Endothelial cell of umbilical vein (primary cell): ENCODE measurements at regions not wholly inside any gene's neighbourhood (a gene's known extent, or its start where the extent isn't known, plus 50 kb on each side); places are given as distances from the start of the nearest gene placed in this dataset.

ENCODE experiments used
- BruUV-seq: library from RNA; stranded (reverse); fragments of 400-500 nt; replicated peaks from 2 replicates; lab custom pipeline; 2021; lab: Mats Ljungman, UMichigan
- CTCF ChIA-PET: fragments of 300-600, 350-600 bp; sonication (Branson Sonifier 250); formaldehyde crosslinking; loops from one replicate; lab custom pipeline; 2021; ENCODE audit warnings: antibody characterized with exemption, inconsistent platforms; lab: Charles Lee
- POLR2A ChIA-PET: fragments of 300-600, 350-600 bp; sonication (Branson Sonifier 250); formaldehyde crosslinking; loops from one replicate; lab custom pipeline; 2021; ENCODE audit warnings: antibody characterized with exemption, inconsistent platforms; lab: Charles Lee
- DNase-seq: peaks from one replicate; pipeline ENCODE4 v3.0.0-alpha.2; 2011; ENCODE audit warnings: low read depth, low spot score
- FAIRE-seq: peaks from 2 replicates; lab custom pipeline; 2011; peaks lifted over from hg19 to GRCh38; lab: Jason Lieb, UNC
- H2AFZ ChIP-seq: 2 replicates; pipeline ENCODE4 v1.6.0; 2012; ENCODE audit warnings: low read depth, low read length, control low read depth, inconsistent platforms
- H3K27ac ChIP-seq: 2 replicates; pipeline ENCODE4 v1.5.1; 2011; ENCODE audit warnings: low read depth, mild to moderate bottlenecking, control low read depth, low read length, moderate library complexity; ENCODE audit not compliant: insufficient read depth
- H3K27me3 ChIP-seq, 2 experiments: 2 replicates each; pipeline versions ENCODE4 v1.6.0 to v1.6.1; 2011; ENCODE audit warnings: low read length in 2 of 2, mixed read lengths in 1 of 2; ENCODE audit not compliant: control insufficient read depth in 2 of 2, insufficient read depth in 2 of 2
- H3K36me3 ChIP-seq, 2 experiments: 2 replicates in 1 of 2; 3 replicates in 1 of 2; pipeline ENCODE4 v1.5.1; 2011; ENCODE audit warnings: low read length in 2 of 2, mild to moderate bottlenecking in 1 of 2, moderate library complexity in 1 of 2; ENCODE audit not compliant: control insufficient read depth in 2 of 2, insufficient read depth in 2 of 2; ENCODE audit errors: extremely low read depth in 1 of 2
- H3K4me1 ChIP-seq: 3 replicates; pipeline ENCODE4 v1.5.1; 2011; ENCODE audit warnings: mild to moderate bottlenecking, low read length; ENCODE audit not compliant: control insufficient read depth, insufficient read depth; ENCODE audit errors: extremely low read depth
- H3K4me2 ChIP-seq: 2 replicates; pipeline ENCODE4 v1.6.1; 2011; ENCODE audit warnings: low read length, control low read depth, mixed read lengths; ENCODE audit not compliant: insufficient read depth
- H3K4me3 ChIP-seq, 3 experiments: fragments of 200-600 bp in 1 of 3; sonication (generic), shearing (Covaris generic) in 1 of 3; replicated peaks in 1 of 3; 2 replicates each; pipeline ENCODE4 v1.5.1; 2011 to 2016; ENCODE audit warnings: control low read depth in 3 of 3, low read length in 3 of 3, mild to moderate bottlenecking in 2 of 3, inconsistent platforms in 1 of 3, low read depth in 1 of 3, moderate library complexity in 1 of 3; ENCODE audit not compliant: insufficient read depth in 1 of 3
- H3K79me2 ChIP-seq: 2 replicates; pipeline ENCODE4 v1.6.0; 2012; ENCODE audit warnings: low read length, inconsistent platforms; ENCODE audit not compliant: control insufficient read depth, insufficient read depth
- H3K9ac ChIP-seq: replicated peaks from 2 replicates; pipeline ENCODE3; 2011; ENCODE audit warnings: low read length, control low read depth; ENCODE audit not compliant: insufficient read depth; ENCODE audit errors: extremely low read depth
- H3K9me1 ChIP-seq: replicated peaks from 3 replicates; pipeline ENCODE4 v1.6.0; 2011; ENCODE audit warnings: mild to moderate bottlenecking, low read length; ENCODE audit not compliant: control insufficient read depth, insufficient read depth; ENCODE audit errors: extremely low read depth
- H3K9me3 ChIP-seq: replicated peaks from 2 replicates; pipeline ENCODE4 v1.5.1; 2012; ENCODE audit warnings: low read length, inconsistent platforms; ENCODE audit not compliant: control insufficient read depth, insufficient read depth
- H4K20me1 ChIP-seq: replicated peaks from 2 replicates; pipeline ENCODE3; 2011; ENCODE audit warnings: mild to moderate bottlenecking, low read length; ENCODE audit not compliant: control insufficient read depth, insufficient read depth; ENCODE audit errors: extremely low read depth
- CTCF ChIP-seq, 2 donors: IDR thresholded peaks; 1 replicate in 1 of 2; 2 replicates in 1 of 2; pipeline ENCODE4 v1.5.1; 2011; ENCODE audit warnings: low read length in 2 of 2, mild to moderate bottlenecking in 2 of 2, moderate library complexity in 2 of 2, control low read depth in 1 of 2, inconsistent platforms in 1 of 2, low read depth in 1 of 2; ENCODE audit not compliant: insufficient read depth in 1 of 2; ENCODE audit errors: extremely low read depth in 1 of 2
- EZH2 ChIP-seq: IDR thresholded peaks from 2 replicates; pipeline ENCODE4 v1.6.1; 2012; ENCODE audit warnings: borderline replicate concordance, low read depth, mild to moderate bottlenecking, moderate library complexity, low read length, inconsistent platforms; ENCODE audit not compliant: severe bottlenecking
- FOS ChIP-seq: IDR thresholded peaks from 2 replicates; pipeline ENCODE4 v1.6.1; 2011; ENCODE audit warnings: mild to moderate bottlenecking, low read length, moderate library complexity, borderline replicate concordance; ENCODE audit not compliant: insufficient read depth
- GATA2 ChIP-seq: IDR thresholded peaks from 2 replicates; pipeline ENCODE4 v1.7.0; 2011; ENCODE audit warnings: low read depth, mild to moderate bottlenecking, moderate library complexity, mixed read lengths, low read length; ENCODE audit not compliant: insufficient read length, insufficient read depth
- JUN ChIP-seq: IDR thresholded peaks from 2 replicates; pipeline ENCODE4 v1.6.1; 2011; ENCODE audit warnings: borderline replicate concordance, low read depth; ENCODE audit not compliant: insufficient read length, insufficient read depth
- MAX ChIP-seq: IDR thresholded peaks from 2 replicates; pipeline ENCODE4 v1.6.1; 2011; ENCODE audit not compliant: insufficient read depth, insufficient read length
- MYC ChIP-seq: IDR thresholded peaks from one replicate; pipeline ENCODE4 v1.6.1; 2011; ENCODE audit warnings: mild to moderate bottlenecking, low read depth, low read length
- POLR2A ChIP-seq: IDR thresholded peaks from 2 replicates; pipeline ENCODE4 v1.6.1; 2012; ENCODE audit warnings: low read depth, mild to moderate bottlenecking, control low read depth, low read length
- POLR2AphosphoS5 ChIP-seq: IDR thresholded peaks from 2 replicates; pipeline ENCODE4 v1.6.1; 2012; ENCODE audit warnings: low read depth, mild to moderate bottlenecking, control low read depth, low read length, moderate library complexity; ENCODE audit not compliant: insufficient read depth
- dilution Hi-C: fragments of 300-500 bp; cut with MboI; formaldehyde crosslinking; loops from one replicate; pipeline ENCODE4 v1.15.0; 2019; ENCODE audit warnings: low sequenced_read_pairs; ENCODE audit not compliant: extremely low pct_ligation_motif_present
- intact Hi-C: fragments of 100-400 bp; cut with micrococcal nuclease; formaldehyde crosslinking; loops from one replicate; pipeline ENCODE4 v1.10.0; 2022

- Histone ChIP-seq H4K20me1 (no peaks in the 10 kb centered on the region), H3K9ac (no peak overlapping the region), H3K79me2 (no peaks in the 10 kb centered on the region), H2AFZ (no peak overlapping the region), H3K9me1 (no peaks in the 10 kb centered on the region), H3K27ac (no peak overlapping the region), H3K36me3 (no peaks in the 10 kb centered on the region), H3K9me3 (no peaks in the 10 kb centered on the region), H3K4me1 (peaks cover 12% of the 10 kb centered on the region), H3K4me2 (no peak overlapping the region), H3K27me3 (no peaks in the 10 kb centered on the region), H3K4me3 (no peak overlapping the region)
- TF ChIP-seq POLR2A = no peak
- TF ChIP-seq JUN = no peak
- TF ChIP-seq CTCF (IDR thresholded peaks at IDR 0.05; ENCODE audit: extremely low read depth in 1 of 2, insufficient read depth in 1 of 2, low read depth in 1 of 2, low read length in 2 of 2) = no peak
- TF ChIP-seq FOS = no peak
- dilution Hi-C loops (no loop called here), intact Hi-C loops (no loop called here)
- DNase-seq = no peak
- no peak for FAIRE-seq
- BruUV-seq = no TSS peak
- ChIA-PET POLR2A (no interaction called here), CTCF (no interaction called here)
These were observed 546.9 kb downstream of the MIAT start for GRCh38 chr22:27204280-27204679.

GRCh38 chr22:27204817-27205216 lies 547.4 kb downstream of the MIAT start:
- no peaks in the 10 kb centered on the region for H3K79me2 ChIP-seq
- H3K27ac ChIP-seq = no peak overlapping the region
- H3K9me3 ChIP-seq = no peaks in the 10 kb centered on the region
- H3K4me2 ChIP-seq = no peak overlapping the region
- no peaks in the 10 kb centered on the region for H4K20me1 ChIP-seq
- no peak overlapping the region for H2AFZ ChIP-seq
- dilution Hi-C loops = no loop called here
- no peak overlapping the region for H3K9ac ChIP-seq
- H3K4me3 ChIP-seq = no peak overlapping the region
- FAIRE-seq (no peak), DNase-seq (no peak)
- POLR2A ChIA-PET = no interaction called here
- CTCF ChIA-PET = no interaction called here
- H3K27me3 ChIP-seq = no peaks in the 10 kb centered on the region
- intact Hi-C loops = no loop called here
- no peaks in the 10 kb centered on the region for H3K9me1 ChIP-seq
- TF ChIP-seq JUN = no peak
- TF ChIP-seq GATA2 = no peak
- TF ChIP-seq MYC = no peak
- TF ChIP-seq EZH2 = no peak
- no peak for TF ChIP-seq CTCF (IDR thresholded peaks at IDR 0.05; ENCODE audit: extremely low read depth in 1 of 2, insufficient read depth in 1 of 2, low read depth in 1 of 2, low read length in 2 of 2)
- TF ChIP-seq MAX = no peak
- no peak for TF ChIP-seq FOS
- TF ChIP-seq POLR2A = no peak
- TF ChIP-seq POLR2AphosphoS5 = no peak
- H3K4me1 ChIP-seq = peaks cover 12% of the 10 kb centered on the region
- no TSS peak for BruUV-seq
- no peaks in the 10 kb centered on the region for H3K36me3 ChIP-seq
